ENCODE measurements at regions not wholly inside any gene's neighbourhood (a gene's known extent, or its start where the extent isn't known, plus 50 kb on each side); places are given as distances from the start of the nearest gene placed in this dataset.

DNA sequence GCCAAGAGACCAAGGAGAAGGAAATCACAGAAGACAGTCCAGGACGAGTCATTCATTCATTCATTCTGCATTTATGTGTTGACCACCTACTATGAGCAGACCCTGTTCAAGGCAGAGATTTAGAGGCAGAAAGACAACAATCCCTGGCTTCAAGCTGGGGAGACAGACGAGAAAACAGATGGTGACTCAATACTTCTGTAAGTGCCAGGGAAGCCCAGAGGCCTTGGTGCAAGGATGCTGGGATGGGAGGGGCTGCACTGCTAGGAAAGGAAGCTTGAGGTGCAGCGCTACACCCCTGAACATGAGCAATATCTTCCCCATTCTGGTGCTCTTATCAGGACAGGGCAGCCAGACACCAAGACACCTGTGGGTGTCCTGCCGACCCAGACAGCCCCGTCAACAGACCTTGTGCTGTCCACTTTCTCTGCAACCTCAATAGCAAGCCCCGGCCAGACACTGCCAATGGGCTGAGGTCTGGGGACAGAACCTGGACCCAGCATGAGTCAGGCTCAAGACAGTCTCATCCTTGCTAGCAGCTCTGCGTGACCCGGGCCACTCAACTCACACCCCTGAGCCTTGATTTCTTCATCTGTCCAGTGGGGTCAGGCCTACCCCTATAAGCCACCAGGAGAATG is 163.5 kb downstream of the COPRS start:
- TF ChIP-seq, protein P1, sequence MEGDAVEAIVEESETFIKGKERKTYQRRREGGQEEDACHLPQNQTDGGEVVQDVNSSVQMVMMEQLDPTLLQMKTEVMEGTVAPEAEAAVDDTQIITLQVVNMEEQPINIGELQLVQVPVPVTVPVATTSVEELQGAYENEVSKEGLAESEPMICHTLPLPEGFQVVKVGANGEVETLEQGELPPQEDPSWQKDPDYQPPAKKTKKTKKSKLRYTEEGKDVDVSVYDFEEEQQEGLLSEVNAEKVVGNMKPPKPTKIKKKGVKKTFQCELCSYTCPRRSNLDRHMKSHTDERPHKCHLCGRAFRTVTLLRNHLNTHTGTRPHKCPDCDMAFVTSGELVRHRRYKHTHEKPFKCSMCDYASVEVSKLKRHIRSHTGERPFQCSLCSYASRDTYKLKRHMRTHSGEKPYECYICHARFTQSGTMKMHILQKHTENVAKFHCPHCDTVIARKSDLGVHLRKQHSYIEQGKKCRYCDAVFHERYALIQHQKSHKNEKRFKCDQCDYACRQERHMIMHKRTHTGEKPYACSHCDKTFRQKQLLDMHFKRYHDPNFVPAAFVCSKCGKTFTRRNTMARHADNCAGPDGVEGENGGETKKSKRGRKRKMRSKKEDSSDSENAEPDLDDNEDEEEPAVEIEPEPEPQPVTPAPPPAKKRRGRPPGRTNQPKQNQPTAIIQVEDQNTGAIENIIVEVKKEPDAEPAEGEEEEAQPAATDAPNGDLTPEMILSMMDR (conservative IDR thresholded peaks at IDR 0.05; ENCODE audit: low read length): no peak
- TF ChIP-seq EZH2phosphoT487 (IDR thresholded peaks at IDR 0.05; ENCODE audit: borderline replicate concordance, low read depth, low read length): no peak
